ENCODE measurements at regions not wholly inside any gene's neighbourhood (a gene's known extent, or its start where the extent isn't known, plus 50 kb on each side); places are given as distances from the start of the nearest gene placed in this dataset.
A peak's percentile ranks its signal among the peaks of the same experiment; 100 is the strongest.

DNA sequence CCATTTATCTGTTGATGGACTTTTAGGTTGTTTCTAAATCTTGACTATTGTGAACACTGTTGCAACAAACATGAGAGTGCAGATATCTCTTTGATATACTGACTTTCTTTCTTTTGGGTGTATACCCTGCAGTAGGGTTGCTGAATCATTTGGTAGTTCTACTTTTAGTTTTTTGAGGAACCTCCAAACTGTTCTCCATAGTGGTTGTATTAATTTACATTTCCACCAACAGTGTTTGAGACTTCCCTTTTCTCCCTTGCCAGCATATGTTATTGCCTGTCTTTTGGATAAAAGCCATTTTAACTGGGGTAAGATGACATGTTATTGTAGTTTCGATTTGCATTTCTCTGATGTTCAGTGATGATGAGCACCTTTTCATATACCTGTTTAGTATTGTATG, 330.0 kb downstream of the DDX10 start:
- DNase-seq: no peak

- DNase-seq: no peak
These were observed 333.0 kb downstream of the DDX10 start for GRCh38 chr11:108997826-108998225.

DNA sequence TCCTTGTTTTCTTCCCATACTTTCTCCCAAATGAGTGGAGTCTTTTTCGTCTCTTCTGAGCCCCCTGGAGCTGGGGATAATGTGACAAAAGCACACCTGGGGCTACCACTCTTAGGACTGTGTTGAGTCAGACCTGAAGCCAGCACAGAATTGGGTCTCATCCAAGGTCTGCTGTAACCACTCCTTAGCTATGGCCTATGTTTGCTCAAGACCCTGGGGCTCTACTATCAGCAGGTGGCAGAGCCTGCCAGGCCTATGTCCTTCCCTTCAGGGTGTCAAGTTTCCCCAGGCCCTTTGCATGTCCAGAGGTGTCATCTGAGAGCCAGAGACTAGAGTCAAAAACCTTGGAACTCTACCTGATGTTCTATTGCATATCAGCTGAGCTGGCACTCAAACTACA, 335.7 kb downstream of the DDX10 start:
- DNase-seq: no peak

GRCh38 chr11:109001585-109001984, 336.7 kb downstream of the DDX10 start:
- DNase-seq: no peak

DNA sequence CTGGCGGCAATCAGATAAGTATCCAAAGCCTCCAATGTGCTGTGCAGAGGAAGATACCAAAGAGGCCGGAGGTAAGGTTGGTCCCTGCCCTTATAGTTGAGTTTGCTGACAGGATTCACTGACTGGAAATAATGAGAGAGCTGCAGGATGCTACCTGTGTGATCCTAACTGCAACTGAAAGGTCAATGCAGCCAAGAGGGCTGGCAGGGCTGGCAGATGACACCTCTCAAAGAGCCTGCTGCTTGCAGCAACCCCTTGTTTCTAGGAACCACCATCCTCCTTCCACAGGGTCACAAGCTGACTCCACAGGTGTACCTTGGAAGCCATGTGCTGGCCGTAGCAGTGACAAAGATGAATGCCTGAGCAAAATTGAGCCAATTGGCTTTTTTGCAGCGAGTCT, 348.1 kb downstream of the DDX10 start:
- no peak for DNase-seq

DNA sequence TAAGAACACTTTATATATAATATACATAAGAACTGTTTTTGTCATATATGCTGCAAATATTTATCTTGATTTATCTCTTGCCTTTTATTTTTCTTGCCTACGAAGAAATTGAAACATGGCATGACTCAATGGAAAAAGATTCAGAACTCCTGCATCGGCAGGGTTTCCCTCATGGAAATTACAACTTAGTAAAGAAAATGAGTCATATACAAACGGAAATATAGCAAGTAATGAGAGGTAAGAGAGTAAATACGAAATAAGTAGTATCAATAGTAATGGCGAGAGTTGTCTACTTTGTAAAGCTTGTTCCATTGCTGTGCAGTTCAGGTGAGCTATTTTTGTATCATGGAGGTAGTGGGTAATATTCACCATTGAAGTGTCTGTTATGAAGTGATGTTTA, 350.4 kb downstream of the DDX10 start:
- DNase-seq: no peak

- no peak for DNase-seq
These were observed 351.9 kb downstream of the DDX10 start for GRCh38 chr11:109016724-109017123.

GRCh38 chr11:109017489-109017888, 352.6 kb downstream of the DDX10 start:
- no peak for DNase-seq

DNA sequence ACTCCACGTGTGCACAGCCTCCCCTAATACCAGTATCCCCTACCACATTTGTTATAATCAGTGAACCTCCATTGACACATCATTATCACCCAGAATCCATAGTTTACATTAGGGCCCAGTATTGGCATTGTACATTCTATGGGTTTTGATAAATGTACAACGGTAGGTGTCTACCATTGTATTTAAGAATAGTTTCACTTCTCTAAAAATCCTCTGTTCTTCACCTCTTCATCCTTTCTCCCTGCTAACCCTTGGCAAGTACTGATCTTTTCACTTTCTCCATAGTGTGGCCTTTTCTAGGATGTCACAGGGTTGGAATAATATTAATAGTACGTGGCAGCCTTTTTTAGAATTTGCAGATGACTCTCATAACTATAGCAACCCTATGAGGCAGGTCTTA, 353.8 kb downstream of the DDX10 start:
- DNase-seq: no peak

DNA sequence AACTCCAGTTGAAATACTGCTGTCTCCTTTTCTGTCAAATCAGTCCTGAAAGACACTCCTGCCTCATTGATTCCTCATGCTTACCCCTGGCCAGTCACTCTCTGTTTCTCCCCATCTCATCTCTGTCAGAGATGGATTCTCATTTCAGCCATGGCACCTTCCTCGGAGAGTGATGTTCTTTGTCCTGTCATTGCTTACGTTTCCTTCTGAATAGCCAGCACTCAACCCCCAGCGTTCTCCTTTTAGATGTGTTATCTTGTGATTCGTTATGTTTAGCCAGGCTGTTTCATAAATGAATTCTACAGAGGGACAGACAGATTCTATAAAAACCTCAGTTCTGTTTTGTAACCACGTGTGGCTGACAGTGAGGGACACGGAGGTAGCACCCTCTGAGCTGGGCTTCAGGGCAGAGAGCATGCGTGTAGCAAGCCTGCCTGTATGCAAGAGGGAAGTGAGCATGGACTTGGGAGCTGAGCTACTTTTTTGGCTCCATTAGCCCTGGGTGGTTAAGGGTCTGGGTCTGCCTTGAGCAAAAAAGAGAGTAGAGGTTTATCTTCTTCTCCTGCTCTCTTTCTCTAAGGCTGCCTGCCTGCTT, 354.6 kb downstream of the DDX10 start:
- no peak for DNase-seq

- DNase-seq: no peak
These were observed 358.2 kb downstream of the DDX10 start for GRCh38 chr11:109023036-109023435.

DNA sequence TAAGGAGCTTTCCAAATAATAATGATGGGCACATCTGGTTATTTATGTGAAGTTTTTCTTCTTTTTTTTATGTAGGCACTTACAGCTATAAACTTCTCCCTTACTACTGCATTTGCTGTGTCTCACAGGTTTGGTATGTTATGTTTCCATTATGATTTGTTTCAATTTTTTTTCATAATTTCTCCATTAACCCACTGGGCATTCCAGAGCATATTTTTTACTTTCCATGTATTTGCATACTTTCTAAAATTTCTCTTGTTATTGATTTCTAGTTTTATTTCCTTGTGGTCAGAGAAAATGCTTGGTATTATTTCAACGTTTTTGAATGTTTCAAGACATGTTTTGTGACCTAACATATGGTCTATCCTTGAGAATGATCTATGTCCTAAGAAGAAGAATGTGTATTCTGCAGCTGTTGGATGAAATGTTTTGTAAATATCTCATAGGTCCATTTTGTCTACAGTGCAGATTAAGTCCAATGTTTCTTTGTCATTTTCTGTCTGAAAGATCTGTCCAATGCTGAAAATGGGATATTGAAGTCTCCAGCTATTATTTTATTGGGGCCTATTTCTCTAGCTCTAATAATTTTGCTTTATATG, 362.1 kb downstream of the DDX10 start:
- DNase-seq: no peak

DNA sequence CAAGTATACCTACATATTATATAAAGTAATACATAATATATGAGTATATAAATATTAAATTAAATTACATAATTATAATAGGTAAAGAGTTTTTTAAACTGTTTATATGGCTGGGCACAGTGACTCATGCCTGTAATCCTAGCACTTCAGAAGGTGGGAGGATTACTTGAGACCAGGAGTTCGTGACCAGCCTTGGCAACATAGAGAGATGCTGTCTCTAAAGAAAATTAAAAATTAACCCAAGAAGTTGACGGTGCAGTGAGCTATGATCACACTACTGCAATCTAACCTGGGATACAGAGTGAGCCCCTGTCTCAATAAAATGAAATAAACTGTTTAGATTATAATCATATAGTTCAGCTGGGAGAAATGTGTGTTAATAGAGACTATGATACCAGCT, 363.0 kb downstream of the DDX10 start:
- DNase-seq: no peak

GRCh38 chr11:109029927-109030326, 365.1 kb downstream of the DDX10 start:
- DNase-seq: no peak

DNA sequence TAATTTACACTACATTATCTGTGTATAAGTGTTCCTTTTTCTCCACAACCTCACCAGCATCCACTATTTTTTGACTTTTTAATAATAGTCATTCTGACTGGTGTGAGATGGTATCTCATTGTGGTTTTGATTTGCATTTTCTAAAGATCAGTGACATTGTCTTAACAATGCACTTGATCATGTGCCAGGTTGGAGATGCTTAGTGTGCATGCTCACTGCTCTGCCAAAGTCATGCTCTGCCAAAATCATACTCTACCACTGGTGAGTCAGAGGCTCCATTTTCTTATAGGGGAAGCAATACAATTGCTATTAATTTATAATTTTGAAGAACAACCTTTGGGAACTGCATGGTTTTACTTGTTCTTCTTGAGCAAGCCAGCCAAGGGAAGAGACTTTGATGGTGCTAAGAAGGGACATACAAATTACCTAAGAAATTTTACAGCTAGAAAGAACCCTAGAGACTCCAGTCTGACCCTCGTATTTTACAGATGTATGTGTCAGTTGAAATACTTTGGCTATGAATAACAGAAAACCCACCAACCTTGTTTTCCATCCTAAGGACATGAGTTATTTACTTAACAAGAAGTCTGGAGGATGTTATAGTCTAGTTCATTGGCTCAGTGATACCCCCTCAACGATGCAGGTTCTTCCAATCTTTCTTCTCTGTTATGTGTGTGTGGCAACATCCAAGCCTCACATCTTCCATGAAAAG, 368.9 kb downstream of the DDX10 start:
- no peak for DNase-seq

GRCh38 chr11:109034339-109034696, 369.4 kb downstream of the DDX10 start:
- DNase-seq: no peak

- no peak for DNase-seq
These were observed 370.4 kb downstream of the DDX10 start for GRCh38 chr11:109035284-109035683.

DNA sequence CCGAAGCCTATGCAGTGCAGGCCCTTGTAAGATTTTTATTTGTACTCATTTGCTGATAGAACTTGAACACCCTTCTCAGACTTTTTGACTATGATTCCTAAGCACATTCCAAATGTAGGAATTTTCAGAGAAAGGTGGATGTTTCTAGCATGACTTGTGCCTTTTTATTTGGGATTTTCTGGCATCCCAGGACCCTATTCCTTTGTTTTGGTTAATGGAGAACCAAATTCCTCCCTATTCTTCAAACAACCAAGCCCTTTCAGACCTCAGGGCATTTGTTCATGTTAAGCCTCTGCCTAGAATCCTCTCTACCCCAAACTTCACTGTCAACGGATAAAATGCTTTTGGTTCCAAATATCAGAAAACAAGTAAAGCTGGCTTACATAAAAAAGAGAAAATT, 371.1 kb downstream of the DDX10 start:
- no peak for DNase-seq

DNA sequence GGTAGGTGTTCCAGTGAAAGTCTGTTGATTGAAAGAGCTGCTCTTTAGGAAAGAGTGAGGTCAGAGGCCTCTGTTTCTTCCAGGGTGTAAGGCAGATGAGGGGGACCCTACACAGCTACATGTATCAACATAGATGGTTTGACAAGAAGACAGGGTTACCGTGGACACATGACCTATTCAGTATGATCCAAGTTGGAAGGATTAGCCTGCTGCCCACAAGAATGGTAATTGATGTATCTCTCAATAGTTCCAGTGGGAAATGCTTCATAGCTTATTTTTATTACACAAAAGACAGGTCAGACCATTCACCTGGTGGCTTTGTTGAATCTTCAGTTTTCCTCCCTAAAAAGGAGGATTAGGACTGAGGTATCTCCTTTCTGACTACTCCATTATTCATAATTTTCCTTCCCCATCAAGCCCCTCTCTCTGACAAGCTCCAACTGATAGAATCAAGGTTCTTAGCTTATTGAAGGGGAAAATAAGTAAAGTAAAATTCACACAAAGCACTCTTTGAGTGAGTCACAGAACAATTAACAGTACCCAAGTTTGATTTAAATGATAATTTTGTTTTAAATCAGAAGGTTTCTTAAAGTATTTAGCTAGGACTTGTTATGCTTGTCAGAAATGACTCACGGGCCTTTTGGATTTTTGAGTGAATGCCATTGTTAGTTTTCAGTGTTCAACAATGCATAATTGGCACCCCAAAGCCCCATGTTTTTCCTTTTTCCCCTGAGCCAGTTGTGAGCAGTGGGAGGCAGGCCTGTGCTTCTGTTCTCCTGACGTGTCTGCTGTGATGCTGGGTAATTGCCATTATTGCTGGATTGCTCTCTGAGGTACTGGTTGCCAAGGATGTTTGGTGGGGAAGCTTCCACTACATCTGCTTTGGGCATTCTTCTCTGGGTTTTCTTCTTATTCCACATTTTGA, 373.2 kb downstream of the DDX10 start:
- peak in 1 of 2 experiments; percentile 17 for DNase-seq

DNA sequence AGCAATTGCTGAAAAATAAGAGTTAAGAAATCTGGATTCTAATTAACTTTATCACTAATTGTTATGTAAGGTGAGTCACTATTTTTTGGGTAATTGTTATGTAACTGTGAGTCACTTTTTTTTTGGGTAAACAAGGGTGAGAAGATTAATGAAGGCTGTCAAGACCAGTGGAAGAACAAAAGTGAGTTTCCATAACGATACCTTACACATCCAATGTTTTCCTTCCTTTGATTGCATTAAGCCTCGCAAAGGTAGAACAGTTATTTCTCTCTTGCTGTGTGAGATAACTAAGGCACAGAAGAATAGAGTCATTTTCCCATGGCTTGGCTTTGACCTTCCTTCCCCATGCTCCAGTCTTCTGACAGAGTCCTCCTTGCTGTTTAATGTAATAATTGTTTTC, 374.7 kb downstream of the DDX10 start:
- DNase-seq: peak; percentile 4 to 22

GRCh38 chr11:109040303-109040702, 375.4 kb downstream of the DDX10 start:
- DNase-seq: no peak

GRCh38 chr11:109041876-109042275, 377.0 kb downstream of the DDX10 start:
- no peak for DNase-seq

- no peak for DNase-seq
These were observed 378.4 kb downstream of the DDX10 start for GRCh38 chr11:109043315-109043714.
